GM12892 (cell line): ENCODE measurements at regions not wholly inside any gene's neighbourhood (a gene's known extent, or its start where the extent isn't known, plus 50 kb on each side); places are given as distances from the start of the nearest gene placed in this dataset.

ENCODE experiments used
- DNase-seq: peaks from one replicate; pipeline ENCODE4 v3.0.0; 2011; ENCODE audit not compliant: insufficient read length
- FAIRE-seq: peaks from 2 replicates; lab custom pipeline; 2011; peaks lifted over from hg19 to GRCh38; lab: Jason Lieb, UNC
- POLR2A ChIP-seq: IDR thresholded peaks from 2 replicates; pipeline ENCODE4 v1.6.1; 2011; ENCODE audit warnings: low read depth, low read length, control low read depth
- POLR2AphosphoS5 ChIP-seq: IDR thresholded peaks from 2 replicates; pipeline ENCODE4 v1.6.1; 2011; ENCODE audit warnings: low read depth, low read length, control low read depth
- TAF1 ChIP-seq: IDR thresholded peaks from 2 replicates; pipeline ENCODE4 v1.6.1; 2011; ENCODE audit warnings: low read depth, mild to moderate bottlenecking, control low read depth, low read length, borderline replicate concordance

DNA sequence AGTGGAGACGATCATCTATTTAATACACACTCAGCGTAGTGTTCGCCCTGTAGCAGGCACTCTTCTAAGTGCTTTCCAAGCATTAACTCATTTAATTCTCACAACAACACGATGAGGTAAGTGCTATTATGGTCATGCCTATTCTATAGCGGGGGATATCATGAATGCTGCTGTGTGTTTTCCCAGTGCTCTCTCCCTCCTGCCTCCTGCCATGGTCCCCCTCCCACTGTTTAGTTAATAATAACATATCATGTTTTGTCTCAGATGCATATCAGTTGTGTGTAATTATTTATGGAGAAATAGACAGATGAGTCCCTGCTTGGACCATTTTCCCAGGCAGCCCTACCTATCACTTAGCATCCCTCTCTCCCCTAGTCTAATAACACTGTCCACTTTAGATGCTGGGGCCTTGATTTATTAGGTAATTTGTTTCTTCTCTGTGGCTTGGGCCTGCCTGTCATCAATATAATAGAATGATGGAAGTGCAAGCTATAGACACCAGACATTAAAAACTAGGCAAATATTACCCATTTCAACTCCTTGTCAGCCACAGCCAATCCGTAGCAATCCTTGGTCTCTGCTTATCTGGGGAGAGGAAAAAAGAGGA, 122.9 kb upstream of the TLE3 start:
- no peak for DNase-seq
- FAIRE-seq: peak; percentile 44
- TF ChIP-seq POLR2AphosphoS5: no peak

DNA sequence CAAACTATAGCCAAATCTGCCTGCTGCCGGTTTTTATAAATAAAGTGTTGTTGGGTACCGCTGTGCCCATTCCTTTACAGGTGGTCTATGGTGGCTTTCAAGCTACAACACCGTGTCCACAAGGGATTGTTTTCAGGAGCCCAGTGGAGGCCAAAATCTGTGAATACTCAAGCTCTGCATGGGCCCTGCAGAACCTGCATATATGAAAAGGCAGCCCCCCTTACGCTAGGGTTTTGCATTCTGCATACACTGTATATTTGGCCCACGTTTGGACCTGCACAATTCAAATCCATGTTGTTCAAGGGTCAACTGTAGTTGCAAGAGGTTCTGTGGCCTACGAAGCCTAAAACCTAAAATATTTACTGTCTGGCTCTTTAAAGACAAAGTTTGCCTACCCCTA, 122.2 kb upstream of the TLE3 start:
- no peak for TF ChIP-seq POLR2A
- no peak for TF ChIP-seq POLR2AphosphoS5
- TF ChIP-seq TAF1: no peak
- no peak for FAIRE-seq
- DNase-seq: no peak

- no peak for DNase-seq
- TF ChIP-seq POLR2AphosphoS5 (no peak), TAF1 (no peak), POLR2A (no peak)
- FAIRE-seq: no peak
These were observed 121.7 kb upstream of the TLE3 start for GRCh38 chr15:70219256-70219895.

DNA sequence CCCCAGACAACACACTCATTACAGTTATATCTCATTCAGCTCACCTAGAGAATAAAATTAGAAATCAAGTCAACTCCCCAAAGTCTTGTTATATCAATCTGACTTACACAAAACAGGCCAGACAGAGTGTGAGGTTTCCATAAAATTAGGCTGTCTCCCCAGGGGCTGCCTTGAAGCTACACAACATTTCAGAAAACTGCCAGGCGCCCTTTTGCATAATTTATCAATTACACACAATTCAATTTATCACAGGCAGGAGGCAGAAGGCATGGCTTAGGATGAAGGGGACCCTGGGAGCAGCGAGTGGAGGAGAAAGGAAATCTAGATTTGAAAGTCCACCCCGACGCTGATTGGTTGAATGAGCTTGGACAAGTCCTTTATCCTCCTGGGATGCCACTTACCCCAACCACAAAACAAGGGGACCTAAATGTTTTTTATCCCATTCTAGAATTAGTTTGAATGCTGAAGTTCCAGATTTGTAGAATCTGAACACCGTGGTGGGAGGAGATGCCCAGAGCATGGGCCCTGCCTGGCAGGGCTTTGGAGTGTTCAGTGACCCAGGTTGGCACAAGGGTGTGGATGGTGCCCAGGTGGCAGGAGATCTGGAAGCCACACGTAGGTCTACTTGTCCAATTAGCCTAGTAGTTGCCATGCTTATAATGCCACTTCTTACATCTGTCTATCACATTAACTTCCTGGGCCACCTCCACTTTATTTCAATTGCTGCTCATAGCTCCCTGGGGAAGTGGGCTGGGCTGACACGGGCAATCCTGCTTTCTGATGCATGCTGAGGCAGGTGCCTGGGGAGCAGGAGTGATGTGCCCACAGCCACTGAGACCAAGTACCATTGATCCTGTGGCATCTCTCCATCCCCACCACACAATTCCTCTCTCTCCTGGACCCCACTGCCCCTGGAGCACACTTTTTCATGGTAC, 119.8 kb upstream of the TLE3 start:
- no peak for TF ChIP-seq POLR2A
- DNase-seq (no peak), FAIRE-seq (no peak)

DNA sequence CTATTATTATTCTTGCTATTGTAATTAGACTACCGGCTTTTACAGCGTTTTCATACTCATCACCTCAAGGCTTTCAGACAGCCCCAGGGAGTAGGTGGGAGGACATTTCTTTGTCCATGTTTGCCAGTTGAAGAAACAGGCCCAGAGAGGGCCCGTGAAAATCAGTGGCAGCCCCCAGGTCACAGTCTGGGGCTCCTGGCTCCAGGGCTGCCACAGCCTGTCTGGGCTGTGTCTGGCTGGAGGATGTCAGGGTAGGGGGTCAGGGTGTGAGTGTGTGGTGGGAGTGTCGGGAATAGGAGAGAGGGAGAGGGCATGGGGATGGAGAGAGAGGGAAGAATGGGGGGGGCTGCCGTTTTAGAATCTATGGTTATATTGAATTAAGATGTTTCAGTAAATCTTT, 118.2 kb upstream of the TLE3 start:
- TF ChIP-seq POLR2A (no peak), POLR2AphosphoS5 (no peak), TAF1 (no peak)
- DNase-seq (no peak), FAIRE-seq (no peak)

- no peak for TF ChIP-seq POLR2AphosphoS5
- no peak for TF ChIP-seq POLR2A
- no peak for TF ChIP-seq TAF1
- no peak for FAIRE-seq
These were observed 117.4 kb upstream of the TLE3 start for GRCh38 chr15:70214941-70215635.

DNA sequence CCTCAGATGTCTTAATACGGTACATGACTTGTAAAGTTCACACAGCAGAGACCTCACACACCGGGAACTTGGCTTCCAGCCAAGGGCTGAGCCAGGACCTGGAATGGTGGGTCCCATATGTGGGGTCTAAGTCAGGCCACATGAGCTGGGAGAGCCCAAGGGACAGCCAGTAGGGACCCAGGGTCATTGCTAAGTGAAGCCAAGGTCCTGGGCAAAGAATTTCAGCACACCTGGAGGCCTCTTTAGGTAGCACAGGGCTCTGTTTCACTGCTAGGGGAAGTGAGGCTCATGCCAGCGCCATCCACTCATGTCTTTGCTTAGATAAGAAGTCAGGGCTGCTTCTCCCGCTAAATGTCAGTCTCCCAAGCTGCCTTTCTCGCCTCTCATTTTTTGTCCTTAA, 116.6 kb upstream of the TLE3 start:
- FAIRE-seq (no peak), DNase-seq (no peak)

More at GRCh38 chr15:70214941-70215635, 117.4 kb upstream of the TLE3 start:
- no peak for DNase-seq

DNA sequence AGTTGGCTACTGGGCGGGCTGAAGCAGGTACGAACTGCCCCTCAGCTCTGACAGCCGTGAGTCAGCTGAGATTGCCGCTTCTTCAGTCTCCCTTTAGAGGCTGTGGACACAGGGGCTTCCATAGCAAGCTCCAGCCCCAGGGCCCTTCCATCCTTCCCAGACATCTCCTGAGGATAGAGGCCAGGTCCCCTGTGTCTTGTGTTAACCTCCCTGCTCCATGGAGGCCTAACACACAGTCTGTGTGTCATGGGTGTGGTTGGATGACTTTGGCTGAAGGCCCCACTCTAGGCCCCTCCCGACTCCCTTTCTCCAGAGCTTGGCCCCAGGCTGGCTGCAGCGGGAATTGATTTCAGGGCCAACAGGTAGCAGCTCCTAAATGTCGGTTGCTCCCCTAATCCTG, 116.1 kb upstream of the TLE3 start:
- DNase-seq: no peak
- FAIRE-seq: no peak
- TF ChIP-seq POLR2A (no peak), POLR2AphosphoS5 (no peak), TAF1 (no peak)

More for the DNA sequence above, 116.6 kb upstream of the TLE3 start:
- TF ChIP-seq TAF1 (no peak), POLR2AphosphoS5 (no peak), POLR2A (no peak)

- no peak for DNase-seq
- FAIRE-seq: no peak
- no peak for TF ChIP-seq POLR2A
- TF ChIP-seq POLR2AphosphoS5: no peak
- TF ChIP-seq TAF1: no peak
These were observed 115.2 kb upstream of the TLE3 start for GRCh38 chr15:70212963-70213315.

DNA sequence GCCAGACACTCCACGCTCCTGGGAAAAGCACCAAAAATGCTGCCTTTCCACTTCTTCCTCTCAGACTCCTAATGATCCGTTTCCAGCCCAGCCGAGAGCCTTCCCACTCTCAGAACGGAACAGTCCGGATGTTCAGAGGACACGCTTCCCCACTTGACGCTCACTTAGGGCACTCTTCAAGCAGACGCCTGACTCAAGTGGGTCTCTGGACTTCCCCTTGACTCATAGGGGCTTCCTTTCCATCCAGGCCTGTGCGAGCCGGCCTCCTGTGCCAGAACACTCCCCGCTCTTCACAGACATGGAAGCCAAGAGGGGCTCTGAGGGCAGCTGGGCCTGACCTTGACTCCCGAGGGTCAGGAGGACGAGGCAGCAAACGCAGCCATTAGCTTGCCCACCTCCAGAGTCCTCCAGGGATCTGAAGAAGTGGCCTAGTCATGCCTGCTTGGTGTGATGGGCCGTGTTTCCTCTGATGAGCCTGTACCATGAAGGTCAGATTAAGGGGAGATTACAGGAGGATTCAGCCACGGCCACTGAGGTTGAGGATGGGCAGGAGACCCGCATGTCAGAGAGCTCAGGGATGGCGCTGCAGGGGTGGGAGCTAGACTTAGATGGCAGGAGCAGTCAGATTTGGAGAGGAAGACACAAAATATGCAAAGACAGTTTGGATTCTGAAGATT, 114.7 kb upstream of the TLE3 start:
- no peak for DNase-seq
- no peak for FAIRE-seq
- TF ChIP-seq POLR2A (no peak), TAF1 (no peak), POLR2AphosphoS5 (no peak)

DNA sequence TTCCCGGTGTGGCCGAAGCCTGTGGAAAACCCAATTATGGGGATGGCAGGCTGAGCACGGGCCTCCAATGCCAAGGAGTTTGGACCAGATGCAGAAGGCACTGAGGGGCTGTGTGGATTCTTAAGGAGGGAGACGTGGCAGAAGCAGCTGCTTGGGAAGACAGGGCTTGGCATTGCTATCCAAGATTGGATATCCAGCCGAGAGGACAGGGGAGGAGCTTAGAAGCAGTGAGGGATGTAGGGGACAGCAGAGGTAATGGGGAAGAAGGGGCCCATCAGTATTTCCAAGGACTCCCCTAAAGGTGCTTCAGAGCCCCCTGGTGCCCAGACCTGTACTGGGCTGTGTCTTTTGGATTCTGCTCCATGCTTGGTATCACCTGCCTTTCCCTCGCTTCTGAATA, 112.8 kb upstream of the TLE3 start:
- TF ChIP-seq POLR2AphosphoS5 (no peak), POLR2A (no peak), TAF1 (no peak)
- DNase-seq (no peak), FAIRE-seq (no peak)
